Neural progenitor cell (in vitro differentiated cells): ENCODE measurements at regions not wholly inside any gene's neighbourhood (a gene's known extent, or its start where the extent isn't known, plus 50 kb on each side); places are given as distances from the start of the nearest gene placed in this dataset.

Experiments used
- CTCF ChIP-seq: fragments of 200-600 bp; sonication (generic); IDR thresholded peaks from 2 replicates; pipeline ENCODE4 v1.5.1; 2017; ENCODE audit warnings: antibody characterized with exemption, mild to moderate bottlenecking
- EZH2phosphoT487 ChIP-seq: fragments of 200-600 bp; sonication (generic); IDR thresholded peaks from 2 replicates; pipeline ENCODE4 v1.6.1; 2017; ENCODE audit warnings: antibody characterized with exemption

DNA sequence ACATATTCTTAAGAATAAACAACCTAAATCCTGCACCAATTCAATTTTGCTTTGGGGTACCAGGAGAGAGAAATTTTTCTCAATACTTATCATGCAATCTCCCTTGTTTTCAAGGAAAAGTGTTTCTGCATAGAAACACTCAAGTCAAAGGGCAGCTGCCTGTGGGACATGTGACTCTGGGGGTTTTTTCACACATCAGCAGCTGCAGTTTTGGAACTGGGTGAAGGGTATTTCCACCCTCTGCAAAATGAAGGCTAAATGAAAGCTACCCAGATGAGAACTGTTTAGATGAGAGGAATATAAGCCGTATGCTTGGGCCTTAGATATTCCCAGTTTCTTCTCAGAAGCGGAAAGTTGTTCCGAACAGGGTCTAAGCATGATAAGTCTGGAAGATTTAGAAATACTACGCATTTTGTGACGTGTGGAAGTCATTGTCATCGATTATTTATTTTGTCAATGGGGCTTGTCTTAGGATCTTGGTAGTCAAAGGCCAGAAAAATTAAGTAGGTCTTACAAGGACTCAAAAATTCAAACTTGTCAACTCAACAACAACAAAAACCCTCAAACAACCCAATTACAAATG lies 64.3 kb upstream of the BOD1 start:
- no peak for TF ChIP-seq CTCF
- no peak for TF ChIP-seq EZH2phosphoT487
